ENCODE measurements at regions not wholly inside any gene's neighbourhood (a gene's known extent, or its start where the extent isn't known, plus 50 kb on each side); places are given as distances from the start of the nearest gene placed in this dataset.

DNA sequence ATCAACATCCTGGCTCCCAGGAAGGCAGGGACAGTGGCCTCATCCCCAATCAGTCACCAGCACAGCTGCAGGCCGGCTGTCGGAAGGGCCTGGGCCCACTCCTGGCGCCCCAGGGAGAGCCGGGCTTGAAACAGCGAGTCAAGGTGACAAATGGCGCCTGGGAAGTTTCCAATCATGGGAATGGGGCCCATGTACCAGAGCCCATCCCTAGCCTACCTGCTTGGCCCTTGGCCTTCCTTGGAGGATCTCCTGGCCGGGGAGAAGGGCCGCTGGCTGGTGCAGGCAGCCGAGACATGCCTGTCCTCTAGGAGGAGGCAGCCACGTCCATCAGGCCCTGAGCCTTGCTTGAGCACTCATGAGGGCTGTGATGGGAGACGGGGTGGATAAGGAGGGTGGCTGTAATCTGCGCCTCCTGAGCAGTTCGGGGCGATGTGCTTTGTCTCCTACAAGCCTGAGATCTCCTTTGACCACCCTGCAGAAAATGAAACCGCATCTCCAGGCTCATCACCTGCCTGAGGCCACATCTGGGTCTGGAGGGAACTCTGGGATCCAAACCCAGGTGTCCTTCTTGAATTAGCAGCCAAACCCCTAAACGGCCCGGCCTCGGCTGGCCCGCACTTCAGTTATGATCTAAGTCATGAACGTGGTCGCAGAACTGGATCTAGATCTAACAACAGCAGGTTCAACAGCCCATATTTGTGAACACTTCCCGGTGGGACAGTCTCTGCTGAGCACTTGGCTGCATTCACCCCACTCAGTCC, 862.0 kb downstream of the TBC1D22A start (continued):
- TF ChIP-seq, protein P1, sequence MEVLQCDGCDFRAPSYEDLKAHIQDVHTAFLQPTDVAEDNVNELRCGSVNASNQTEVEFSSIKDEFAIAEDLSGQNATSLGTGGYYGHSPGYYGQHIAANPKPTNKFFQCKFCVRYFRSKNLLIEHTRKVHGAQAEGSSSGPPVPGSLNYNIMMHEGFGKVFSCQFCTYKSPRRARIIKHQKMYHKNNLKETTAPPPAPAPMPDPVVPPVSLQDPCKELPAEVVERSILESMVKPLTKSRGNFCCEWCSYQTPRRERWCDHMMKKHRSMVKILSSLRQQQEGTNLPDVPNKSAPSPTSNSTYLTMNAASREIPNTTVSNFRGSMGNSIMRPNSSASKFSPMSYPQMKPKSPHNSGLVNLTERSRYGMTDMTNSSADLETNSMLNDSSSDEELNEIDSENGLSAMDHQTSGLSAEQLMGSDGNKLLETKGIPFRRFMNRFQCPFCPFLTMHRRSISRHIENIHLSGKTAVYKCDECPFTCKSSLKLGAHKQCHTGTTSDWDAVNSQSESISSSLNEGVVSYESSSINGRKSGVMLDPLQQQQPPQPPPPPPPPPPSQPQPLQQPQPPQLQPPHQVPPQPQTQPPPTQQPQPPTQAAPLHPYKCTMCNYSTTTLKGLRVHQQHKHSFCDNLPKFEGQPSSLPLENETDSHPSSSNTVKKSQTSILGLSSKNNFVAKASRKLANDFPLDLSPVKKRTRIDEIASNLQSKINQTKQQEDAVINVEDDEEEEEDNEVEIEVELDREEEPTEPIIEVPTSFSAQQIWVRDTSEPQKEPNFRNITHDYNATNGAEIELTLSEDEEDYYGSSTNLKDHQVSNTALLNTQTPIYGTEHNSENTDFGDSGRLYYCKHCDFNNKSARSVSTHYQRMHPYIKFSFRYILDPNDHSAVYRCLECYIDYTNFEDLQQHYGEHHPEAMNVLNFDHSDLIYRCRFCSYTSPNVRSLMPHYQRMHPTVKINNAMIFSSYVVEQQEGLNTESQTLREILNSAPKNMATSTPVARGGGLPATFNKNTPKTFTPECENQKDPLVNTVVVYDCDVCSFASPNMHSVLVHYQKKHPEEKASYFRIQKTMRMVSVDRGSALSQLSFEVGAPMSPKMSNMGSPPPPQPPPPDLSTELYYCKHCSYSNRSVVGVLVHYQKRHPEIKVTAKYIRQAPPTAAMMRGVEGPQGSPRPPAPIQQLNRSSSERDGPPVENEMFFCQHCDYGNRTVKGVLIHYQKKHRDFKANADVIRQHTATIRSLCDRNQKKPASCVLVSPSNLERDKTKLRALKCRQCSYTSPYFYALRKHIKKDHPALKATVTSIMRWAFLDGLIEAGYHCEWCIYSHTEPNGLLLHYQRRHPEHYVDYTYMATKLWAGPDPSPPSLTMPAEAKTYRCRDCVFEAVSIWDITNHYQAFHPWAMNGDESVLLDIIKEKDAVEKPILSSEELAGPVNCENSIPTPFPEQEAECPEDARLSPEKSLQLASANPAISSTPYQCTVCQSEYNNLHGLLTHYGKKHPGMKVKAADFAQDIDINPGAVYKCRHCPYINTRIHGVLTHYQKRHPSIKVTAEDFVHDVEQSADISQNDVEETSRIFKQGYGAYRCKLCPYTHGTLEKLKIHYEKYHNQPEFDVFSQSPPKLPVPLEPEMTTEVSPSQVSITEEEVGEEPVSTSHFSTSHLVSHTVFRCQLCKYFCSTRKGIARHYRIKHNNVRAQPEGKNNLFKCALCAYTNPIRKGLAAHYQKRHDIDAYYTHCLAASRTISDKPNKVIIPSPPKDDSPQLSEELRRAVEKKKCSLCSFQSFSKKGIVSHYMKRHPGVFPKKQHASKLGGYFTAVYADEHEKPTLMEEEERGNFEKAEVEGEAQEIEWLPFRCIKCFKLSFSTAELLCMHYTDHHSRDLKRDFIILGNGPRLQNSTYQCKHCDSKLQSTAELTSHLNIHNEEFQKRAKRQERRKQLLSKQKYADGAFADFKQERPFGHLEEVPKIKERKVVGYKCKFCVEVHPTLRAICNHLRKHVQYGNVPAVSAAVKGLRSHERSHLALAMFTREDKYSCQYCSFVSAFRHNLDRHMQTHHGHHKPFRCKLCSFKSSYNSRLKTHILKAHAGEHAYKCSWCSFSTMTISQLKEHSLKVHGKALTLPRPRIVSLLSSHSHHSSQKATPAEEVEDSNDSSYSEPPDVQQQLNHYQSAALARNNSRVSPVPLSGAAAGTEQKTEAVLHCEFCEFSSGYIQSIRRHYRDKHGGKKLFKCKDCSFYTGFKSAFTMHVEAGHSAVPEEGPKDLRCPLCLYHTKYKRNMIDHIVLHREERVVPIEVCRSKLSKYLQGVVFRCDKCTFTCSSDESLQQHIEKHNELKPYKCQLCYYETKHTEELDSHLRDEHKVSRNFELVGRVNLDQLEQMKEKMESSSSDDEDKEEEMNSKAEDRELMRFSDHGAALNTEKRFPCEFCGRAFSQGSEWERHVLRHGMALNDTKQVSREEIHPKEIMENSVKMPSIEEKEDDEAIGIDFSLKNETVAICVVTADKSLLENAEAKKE (CRISPR knock-in tag; IDR thresholded peaks at IDR 0.05): no peak
- TF ChIP-seq, protein P2, sequence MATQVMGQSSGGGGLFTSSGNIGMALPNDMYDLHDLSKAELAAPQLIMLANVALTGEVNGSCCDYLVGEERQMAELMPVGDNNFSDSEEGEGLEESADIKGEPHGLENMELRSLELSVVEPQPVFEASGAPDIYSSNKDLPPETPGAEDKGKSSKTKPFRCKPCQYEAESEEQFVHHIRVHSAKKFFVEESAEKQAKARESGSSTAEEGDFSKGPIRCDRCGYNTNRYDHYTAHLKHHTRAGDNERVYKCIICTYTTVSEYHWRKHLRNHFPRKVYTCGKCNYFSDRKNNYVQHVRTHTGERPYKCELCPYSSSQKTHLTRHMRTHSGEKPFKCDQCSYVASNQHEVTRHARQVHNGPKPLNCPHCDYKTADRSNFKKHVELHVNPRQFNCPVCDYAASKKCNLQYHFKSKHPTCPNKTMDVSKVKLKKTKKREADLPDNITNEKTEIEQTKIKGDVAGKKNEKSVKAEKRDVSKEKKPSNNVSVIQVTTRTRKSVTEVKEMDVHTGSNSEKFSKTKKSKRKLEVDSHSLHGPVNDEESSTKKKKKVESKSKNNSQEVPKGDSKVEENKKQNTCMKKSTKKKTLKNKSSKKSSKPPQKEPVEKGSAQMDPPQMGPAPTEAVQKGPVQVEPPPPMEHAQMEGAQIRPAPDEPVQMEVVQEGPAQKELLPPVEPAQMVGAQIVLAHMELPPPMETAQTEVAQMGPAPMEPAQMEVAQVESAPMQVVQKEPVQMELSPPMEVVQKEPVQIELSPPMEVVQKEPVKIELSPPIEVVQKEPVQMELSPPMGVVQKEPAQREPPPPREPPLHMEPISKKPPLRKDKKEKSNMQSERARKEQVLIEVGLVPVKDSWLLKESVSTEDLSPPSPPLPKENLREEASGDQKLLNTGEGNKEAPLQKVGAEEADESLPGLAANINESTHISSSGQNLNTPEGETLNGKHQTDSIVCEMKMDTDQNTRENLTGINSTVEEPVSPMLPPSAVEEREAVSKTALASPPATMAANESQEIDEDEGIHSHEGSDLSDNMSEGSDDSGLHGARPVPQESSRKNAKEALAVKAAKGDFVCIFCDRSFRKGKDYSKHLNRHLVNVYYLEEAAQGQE (IDR thresholded peaks at IDR 0.05; ENCODE audit: unreplicated experiment): no peak
- no peak for TF ChIP-seq ZNF114 (CRISPR knock-in tag; IDR thresholded peaks at IDR 0.05)
- no peak for TF ChIP-seq NANOG (IDR thresholded peaks at IDR 0.05; ENCODE audit: borderline replicate concordance)

DNA sequence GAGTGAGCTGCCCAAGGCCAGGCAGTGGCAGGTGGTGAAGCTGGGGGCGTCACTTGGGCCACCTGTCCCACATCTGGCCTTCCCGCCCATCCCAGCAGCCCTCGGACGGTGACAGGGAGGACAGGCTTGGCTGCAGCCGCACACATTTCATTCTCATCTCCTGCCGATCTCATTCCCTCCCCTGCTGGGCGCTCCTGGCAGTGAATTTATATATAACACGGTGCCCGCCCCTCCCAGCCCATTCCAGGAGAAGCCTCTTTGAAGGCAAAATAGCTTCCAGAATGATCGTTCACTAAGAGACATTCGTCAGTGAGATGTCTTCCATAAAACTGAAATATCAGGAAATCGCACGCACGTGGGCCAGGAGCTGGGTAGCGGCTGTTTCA, 861.3 kb downstream of the TBC1D22A start:
- no peaks in the 10 kb centered on the region for H3K4me1 Mint-ChIP-seq
- Histone ChIP-seq H3K4me1 (ENCODE audit: insufficient read depth) (no peaks in the 10 kb centered on the region), H3K27me3 (ENCODE audit: insufficient read depth) (no peaks in the 10 kb centered on the region), H3K27ac (ENCODE audit: low read depth) (no peak overlapping the region), H3K4me3 (no peak overlapping the region), H3K9me2 (ENCODE audit: insufficient read depth) (no peaks in the 10 kb centered on the region), H3K4me2 (no peak overlapping the region), H3K36me3 (ENCODE audit: insufficient read depth) (no peaks in the 10 kb centered on the region), H3F3A (replicated peaks; ENCODE audit: low read depth) (no peaks in the 10 kb centered on the region), H4K20me1 (replicated peaks; ENCODE audit: insufficient read depth) (no peaks in the 10 kb centered on the region), H2AFZ (no peak overlapping the region), H3K79me2 (replicated peaks; ENCODE audit: insufficient read depth) (no peaks in the 10 kb centered on the region)
- no peak overlapping the region for H3K4me3 Mint-ChIP-seq
- no peak for DNase-seq (ENCODE audit: low spot score)
- no peaks in the 10 kb centered on the region; the same call in 2 of the 3 replicates for H3K36me3 Mint-ChIP-seq (ENCODE audit: low read depth)
- H3K27ac Mint-ChIP-seq: no peak overlapping the region
- H3K27me3 Mint-ChIP-seq (ENCODE audit: insufficient read depth, low read depth, poor library complexity): peaks cover 7% of the 10 kb centered on the region
- TF ChIP-seq ZNF331 (CRISPR knock-in tag; IDR thresholded peaks at IDR 0.05; ENCODE audit: low read depth): no peak
- TF ChIP-seq, protein P3, sequence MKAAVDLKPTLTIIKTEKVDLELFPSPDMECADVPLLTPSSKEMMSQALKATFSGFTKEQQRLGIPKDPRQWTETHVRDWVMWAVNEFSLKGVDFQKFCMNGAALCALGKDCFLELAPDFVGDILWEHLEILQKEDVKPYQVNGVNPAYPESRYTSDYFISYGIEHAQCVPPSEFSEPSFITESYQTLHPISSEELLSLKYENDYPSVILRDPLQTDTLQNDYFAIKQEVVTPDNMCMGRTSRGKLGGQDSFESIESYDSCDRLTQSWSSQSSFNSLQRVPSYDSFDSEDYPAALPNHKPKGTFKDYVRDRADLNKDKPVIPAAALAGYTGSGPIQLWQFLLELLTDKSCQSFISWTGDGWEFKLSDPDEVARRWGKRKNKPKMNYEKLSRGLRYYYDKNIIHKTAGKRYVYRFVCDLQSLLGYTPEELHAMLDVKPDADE (IDR thresholded peaks at IDR 0.05): no peak
- TF ChIP-seq, protein P4, sequence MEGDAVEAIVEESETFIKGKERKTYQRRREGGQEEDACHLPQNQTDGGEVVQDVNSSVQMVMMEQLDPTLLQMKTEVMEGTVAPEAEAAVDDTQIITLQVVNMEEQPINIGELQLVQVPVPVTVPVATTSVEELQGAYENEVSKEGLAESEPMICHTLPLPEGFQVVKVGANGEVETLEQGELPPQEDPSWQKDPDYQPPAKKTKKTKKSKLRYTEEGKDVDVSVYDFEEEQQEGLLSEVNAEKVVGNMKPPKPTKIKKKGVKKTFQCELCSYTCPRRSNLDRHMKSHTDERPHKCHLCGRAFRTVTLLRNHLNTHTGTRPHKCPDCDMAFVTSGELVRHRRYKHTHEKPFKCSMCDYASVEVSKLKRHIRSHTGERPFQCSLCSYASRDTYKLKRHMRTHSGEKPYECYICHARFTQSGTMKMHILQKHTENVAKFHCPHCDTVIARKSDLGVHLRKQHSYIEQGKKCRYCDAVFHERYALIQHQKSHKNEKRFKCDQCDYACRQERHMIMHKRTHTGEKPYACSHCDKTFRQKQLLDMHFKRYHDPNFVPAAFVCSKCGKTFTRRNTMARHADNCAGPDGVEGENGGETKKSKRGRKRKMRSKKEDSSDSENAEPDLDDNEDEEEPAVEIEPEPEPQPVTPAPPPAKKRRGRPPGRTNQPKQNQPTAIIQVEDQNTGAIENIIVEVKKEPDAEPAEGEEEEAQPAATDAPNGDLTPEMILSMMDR (conservative IDR thresholded peaks at IDR 0.05; ENCODE audit: low read depth in 2 of 2): no peak
- TF ChIP-seq POLR2AphosphoS5 (IDR thresholded peaks at IDR 0.05; ENCODE audit: low read depth): no peak
- ATAC-seq: no peak
- peaks cover 17% of the 10 kb centered on the region for H3K9me3 Mint-ChIP-seq

Measured in GM23338 (cell line).